Activated CD4-positive, alpha-beta T cell treated with anti-CD3 and anti-CD28 coated beads, Interleukin-2, amount 50 U/mL, for 16 hours (primary cell): ENCODE measurements at regions not wholly inside any gene's neighbourhood (a gene's known extent, or its start where the extent isn't known, plus 50 kb on each side); places are given as distances from the start of the nearest gene placed in this dataset.
"Not testable (repeated sequence)": the region's sequence is repeated elsewhere in the genome, so short reads cannot be mapped to it uniquely, and the experiment has no call there.

Experiments used
- DNase-seq: peaks from one replicate; pipeline ENCODE4 v3.0.0-alpha.2; 2020

GRCh38 chr9:78676009-78676408 is 379.1 kb downstream of the PSAT1 start:
- no peak for DNase-seq

GRCh38 chr9:78676623-78677022 is 379.7 kb downstream of the PSAT1 start:
- DNase-seq: no peak

- no peak for DNase-seq
These were observed 380.4 kb downstream of the PSAT1 start for GRCh38 chr9:78677326-78677725.

GRCh38 chr9:78678877-78679276 is 382.0 kb downstream of the PSAT1 start:
- DNase-seq: no peak

GRCh38 chr9:78680196-78680595 is 383.3 kb downstream of the PSAT1 start:
- no peak for DNase-seq

- no peak for DNase-seq
These were observed 385.3 kb downstream of the PSAT1 start for GRCh38 chr9:78682216-78682615.

- DNase-seq: no peak
These were observed 388.5 kb downstream of the PSAT1 start for GRCh38 chr9:78685471-78685870.

GRCh38 chr9:78688796-78689195 is 391.9 kb downstream of the PSAT1 start:
- no peak for DNase-seq

GRCh38 chr9:78691542-78691941 is 394.6 kb downstream of the PSAT1 start:
- DNase-seq: no peak

GRCh38 chr9:78692871-78693270 is 395.9 kb downstream of the PSAT1 start:
- DNase-seq: no peak

- no peak for DNase-seq
These were observed 398.0 kb downstream of the PSAT1 start for GRCh38 chr9:78694974-78695373.

GRCh38 chr9:78695519-78695918 is 398.6 kb downstream of the PSAT1 start:
- DNase-seq: no peak

GRCh38 chr9:78697618-78698017 is 400.7 kb downstream of the PSAT1 start:
- no peak for DNase-seq

GRCh38 chr9:78698371-78698770 is 401.4 kb downstream of the PSAT1 start:
- DNase-seq: no peak

GRCh38 chr9:78699217-78699616 is 402.3 kb downstream of the PSAT1 start:
- not testable (repeated sequence) for DNase-seq

GRCh38 chr9:78704153-78704552 is 407.2 kb downstream of the PSAT1 start:
- DNase-seq: not testable (repeated sequence)

- no peak for DNase-seq
These were observed 410.2 kb downstream of the PSAT1 start for GRCh38 chr9:78707080-78707479.

GRCh38 chr9:78707481-78707991 is 410.6 kb downstream of the PSAT1 start:
- no peak for DNase-seq

- DNase-seq: no peak
These were observed 416.1 kb downstream of the PSAT1 start for GRCh38 chr9:78712903-78713613.

- no peak for DNase-seq
These were observed 416.9 kb downstream of the PSAT1 start for GRCh38 chr9:78713614-78714405.

GRCh38 chr9:78714576-78714975 is 417.7 kb downstream of the PSAT1 start:
- DNase-seq: no peak

- not testable (repeated sequence) for DNase-seq
These were observed 422.1 kb downstream of the PSAT1 start for GRCh38 chr9:78719029-78719428.

GRCh38 chr9:78724896-78725295 is 428.0 kb downstream of the PSAT1 start:
- no peak for DNase-seq

GRCh38 chr9:78725503-78725902 is 428.6 kb downstream of the PSAT1 start:
- DNase-seq: no peak
